NCI-H748 (cell line): ENCODE measurements at regions not wholly inside any gene's neighbourhood (a gene's known extent, or its start where the extent isn't known, plus 50 kb on each side); places are given as distances from the start of the nearest gene placed in this dataset.
"Not testable (repeated sequence)": the region's sequence is repeated elsewhere in the genome, so short reads cannot be mapped to it uniquely, and the experiment has no call there.

Source experiments
- DNase-seq: peaks from one replicate; lab custom pipeline; 2025; ENCODE audit not compliant: unreplicated experiment; lab: John Stamatoyannopoulos, UW

DNA sequence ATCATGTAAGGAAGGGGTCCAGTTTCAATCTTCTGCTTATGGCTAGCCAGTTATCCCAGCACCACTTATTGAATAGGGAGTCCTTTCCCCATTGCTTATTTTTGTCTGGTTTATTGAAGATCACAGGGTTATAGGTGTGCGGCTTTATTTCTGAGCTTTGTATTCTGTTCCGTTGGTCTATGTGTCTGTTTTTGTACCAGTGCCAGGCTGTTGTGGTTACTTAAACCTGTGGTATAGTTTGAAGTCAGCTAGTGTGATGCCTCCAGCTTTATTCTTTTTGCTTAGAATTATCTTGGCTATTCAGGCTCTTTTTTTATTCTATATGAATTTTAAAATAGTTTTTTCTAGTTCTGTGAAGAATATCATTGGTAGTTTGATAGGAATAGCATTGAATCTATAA, 234.6 kb upstream of the CASK start:
- not testable (repeated sequence) for DNase-seq

DNA sequence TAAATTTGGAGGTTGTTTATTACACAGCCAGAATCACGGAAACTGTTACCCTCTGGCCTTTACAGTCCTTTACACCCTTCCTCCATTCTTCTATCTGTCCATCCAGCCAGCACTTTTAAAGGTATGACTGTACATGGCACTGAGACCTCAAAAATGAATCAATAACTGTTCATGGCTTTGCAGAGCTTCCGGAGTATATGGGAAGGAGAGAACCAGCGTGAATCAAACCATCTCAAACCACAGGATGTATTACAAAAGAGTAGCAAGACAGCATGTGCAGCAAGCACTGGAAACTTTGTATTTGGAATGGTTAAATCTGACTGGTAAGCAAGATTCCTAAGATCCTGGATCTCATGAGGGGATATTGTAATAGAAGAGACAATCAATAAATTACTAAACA, 228.5 kb upstream of the CASK start:
- DNase-seq: no peak

DNA sequence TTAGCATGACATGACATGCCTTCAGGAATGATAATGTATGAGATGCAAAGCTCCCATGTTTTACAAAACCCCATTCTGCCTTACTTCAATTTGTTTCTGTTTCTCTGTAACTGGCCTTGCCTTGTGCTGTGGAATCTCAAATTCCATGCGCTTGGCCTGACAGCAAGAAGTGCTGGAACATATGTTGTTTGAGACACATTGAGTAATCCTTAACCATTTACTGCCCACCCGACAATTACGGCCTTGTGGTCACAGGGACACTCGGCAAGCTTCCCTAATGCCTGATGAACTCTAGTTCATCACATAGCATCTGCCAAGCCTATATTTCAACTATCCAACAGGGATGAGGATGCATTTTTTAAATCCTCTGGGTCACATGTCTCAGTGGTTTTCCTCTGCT, 226.4 kb upstream of the CASK start:
- no peak for DNase-seq

DNA sequence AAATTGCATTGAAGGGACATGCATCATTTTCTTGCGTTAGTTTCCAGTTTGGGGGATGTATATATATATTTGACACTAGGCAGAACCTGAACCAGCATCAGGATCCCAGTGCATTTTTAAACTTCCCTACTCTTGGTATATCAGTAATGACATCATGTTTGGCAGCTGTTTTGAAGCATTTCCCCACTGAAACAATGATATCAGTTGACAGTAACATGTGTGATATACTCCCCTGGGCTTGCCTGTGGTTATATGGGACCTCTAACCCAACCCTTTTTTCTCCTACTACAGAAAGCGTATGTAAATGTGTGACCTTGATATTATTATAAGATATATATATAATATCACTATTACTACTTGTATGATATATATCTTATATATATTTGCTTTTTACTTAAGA, 225.9 kb upstream of the CASK start:
- DNase-seq: no peak

DNA sequence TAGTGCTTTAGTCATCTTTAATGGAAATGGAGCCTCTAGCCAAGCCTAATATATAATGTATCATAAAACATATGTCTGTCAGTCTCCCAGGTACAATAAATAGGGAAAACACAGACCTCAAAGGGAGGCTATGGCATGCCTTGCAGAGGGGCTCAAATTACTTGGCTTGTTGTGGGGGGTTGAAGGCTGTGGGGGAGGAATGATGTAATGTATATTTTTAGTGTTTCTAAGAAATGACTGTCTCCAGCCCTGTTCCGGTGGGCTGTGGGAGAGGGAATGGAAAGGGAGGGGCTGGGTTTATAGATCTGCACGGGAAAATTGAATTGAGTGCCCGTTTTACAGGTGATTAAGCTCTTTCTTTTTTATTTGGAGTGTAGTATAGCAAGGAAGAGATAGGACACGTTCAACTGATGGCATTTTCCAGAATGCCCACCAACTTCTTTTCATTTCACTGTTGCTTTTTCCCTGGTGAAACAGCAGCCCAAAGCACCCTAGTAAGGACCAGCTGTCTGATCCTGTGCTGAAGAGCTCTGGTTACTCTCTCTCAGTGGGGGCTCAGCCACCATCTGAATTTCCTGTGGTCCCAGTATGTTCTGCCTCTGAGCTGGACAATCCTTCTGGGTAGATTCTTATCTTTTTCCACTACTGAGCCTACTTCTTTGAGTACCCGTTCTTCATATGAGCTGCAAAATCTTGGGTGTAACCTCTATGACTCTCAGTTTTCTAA, 220.7 kb upstream of the CASK start:
- peak; percentile 35 for DNase-seq

DNA sequence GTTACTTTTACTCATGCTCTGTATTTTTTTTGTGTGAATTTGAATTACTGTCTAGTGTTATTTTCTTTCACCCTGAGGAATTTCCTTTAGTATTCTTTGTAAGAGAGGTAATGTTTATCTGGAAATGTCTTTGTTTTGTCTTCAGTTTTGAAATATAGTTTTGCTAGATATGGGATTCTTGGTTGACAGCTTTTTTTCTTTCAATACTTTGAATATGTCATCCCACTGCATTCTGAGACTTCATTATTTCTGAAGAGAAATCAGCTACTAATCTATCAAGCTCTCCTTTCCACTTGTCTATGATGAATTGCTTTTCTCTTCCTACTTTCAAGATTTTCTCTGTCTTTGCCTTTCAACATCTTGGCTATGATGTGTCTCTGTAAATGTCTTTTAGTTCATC, 217.0 kb upstream of the CASK start:
- no peak for DNase-seq

DNA sequence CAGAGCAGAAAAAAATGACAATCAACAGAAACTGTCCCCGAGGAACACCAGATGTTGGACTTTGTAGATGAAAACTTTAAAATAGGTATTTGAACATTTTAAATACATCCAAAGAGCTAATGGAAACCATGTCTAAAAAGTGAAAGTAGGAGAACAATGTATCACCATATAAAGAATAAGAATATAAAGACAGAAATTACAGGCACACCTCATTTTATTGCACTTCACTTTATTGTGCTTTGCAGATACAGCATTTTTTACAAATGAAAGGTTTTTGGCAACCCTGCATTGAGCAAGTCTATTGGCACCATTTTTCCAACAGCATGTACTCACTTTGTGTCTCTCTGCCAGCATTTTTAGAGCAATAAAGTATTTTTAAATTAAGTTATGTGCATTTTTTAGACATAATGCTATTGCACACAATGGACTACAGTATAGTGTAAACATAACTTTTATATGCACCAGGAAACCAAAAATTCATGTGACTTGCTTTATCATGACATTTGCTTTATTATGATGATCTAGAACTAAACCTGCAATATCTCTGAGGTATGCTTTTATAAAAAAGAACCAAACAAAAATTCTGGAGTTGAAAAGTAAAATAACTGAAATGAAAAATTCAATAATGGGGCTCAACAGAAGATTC, 212.4 kb upstream of the CASK start:
- DNase-seq: no peak

DNA sequence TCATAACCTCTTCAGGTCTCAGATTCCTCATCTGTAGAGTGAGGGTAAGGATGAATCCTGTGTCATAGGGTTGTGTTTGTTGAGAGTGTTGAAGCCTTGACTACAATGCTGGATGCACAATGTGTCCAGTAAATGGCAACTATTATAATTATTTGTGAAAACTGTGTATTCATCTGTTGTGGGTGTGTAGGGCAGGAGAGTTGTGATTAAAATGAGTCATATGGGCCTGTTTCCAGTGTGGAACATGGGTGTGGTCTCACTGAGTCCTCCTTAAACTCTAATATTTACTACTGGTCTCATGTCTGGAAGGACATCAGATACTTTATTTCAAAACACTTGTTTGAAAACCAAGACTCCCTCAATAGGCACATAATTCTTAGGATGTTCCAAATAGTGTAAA, 208.5 kb upstream of the CASK start:
- no peak for DNase-seq

DNA sequence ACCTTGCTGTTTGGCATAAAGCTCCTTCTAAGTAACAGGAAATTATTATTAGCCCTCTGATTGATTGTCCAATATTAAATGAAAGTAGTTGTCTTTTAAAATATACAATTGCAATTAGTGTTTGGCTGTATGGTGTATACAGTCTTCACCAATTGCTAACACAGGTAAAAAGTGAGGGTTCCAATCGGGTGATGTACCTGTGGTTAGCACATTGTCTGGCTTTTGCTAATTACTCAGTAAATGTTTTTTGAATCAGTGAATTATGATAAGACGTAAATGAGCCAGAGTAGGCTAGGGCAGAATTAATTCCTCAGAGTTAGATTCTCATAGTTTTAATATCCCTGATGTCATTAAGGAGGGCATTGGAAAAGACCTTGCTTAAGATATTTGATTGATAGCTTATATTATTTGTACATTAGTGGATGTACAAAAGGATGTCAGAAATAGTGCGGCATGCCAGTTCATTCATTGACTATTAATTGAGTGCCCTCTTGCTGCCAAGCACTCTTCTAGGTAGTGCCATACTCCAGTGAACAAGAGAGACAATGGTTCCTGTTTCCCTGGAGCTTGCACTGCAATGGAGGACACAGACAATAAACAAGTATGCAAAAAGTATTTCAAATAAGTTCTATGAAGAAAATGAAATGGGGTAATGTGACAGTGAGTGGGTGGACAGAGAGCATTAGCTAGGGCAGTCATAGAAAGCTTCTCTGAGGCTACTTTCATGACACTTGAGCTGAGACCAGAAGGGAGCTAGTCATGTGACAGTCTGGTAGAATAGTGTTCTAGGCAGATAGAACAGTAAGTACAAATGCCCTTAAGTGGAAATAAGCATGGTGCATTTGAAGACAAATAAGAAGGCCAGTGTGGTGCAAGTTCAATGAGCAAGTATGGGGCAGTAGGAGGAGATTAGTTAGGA, 205.9 kb upstream of the CASK start:
- DNase-seq: no peak

DNA sequence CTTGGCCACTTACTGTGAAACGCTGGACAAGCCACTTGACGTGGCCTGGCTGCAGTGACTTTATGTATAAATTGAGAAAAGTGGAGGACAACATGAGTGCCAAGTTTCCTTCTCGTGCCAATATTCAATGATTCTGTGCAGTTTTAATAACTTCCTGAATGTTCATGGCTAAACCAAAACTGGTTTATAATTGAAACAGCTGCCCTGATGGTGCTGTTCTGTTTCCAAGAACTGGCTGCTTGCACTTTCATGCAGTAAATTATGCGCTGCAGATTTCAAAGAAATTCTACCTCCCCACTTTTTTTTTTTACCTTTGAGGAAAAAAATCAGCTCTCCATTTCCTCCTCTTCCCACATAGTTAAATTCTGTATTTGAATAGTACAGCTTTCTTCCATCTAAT, 205.2 kb upstream of the CASK start:
- DNase-seq: no peak

DNA sequence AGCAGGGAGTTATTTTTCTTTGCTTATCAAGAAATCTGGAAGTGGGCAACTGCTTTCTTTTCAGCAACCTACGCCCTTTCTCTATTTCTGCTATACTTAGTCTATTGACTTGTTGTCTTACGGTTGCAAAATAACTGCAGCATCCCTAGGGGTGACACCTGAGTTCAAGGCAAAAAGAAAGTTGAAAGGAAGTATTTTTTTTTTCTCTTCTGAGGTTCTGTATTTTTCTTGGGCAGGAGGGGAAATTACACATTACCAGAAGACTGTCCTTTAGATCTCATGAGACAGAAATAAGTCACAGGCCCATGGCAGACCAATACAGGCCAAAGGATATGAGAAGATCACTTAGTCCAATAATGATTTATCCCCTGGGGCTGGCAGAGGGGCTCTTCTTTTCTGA, 204.7 kb upstream of the CASK start:
- DNase-seq: no peak

DNA sequence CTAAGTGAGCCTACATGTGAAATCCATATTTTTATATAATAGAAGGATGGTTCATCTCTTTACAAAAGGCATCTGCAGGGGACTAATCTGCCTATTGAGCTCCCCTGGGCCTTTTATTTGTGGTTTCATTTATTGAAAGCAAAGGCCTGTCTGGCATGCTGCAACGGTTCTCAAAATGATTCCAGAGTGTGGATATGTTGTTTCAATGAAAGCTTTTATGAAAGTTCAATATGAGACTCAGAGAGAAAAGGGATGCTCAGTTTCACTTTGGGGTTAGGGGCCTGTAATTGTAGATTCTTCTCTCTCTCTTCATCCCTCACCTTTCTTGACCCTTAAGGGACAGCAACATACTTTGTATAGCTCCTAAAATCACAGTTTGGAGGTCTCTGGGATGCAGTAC, 204.2 kb upstream of the CASK start:
- no peak for DNase-seq

DNA sequence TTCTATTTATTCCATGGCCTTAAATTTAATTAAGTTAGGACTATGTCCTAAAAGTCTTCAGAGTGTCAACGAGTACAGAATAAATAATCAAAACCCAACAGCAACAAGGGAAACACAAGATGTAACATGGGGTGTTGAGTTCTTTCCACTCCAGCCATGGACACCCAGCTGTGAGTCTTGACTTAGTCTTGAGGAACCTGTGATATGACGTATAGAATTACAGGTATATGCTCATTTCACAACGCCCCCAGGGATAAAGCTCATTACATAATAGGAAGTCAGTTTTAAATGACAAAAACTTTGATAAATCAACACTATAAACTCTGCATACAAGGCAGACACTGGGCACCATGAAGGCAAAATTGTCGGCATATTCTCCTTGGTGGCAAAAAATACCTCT, 200.0 kb upstream of the CASK start:
- no peak for DNase-seq

DNA sequence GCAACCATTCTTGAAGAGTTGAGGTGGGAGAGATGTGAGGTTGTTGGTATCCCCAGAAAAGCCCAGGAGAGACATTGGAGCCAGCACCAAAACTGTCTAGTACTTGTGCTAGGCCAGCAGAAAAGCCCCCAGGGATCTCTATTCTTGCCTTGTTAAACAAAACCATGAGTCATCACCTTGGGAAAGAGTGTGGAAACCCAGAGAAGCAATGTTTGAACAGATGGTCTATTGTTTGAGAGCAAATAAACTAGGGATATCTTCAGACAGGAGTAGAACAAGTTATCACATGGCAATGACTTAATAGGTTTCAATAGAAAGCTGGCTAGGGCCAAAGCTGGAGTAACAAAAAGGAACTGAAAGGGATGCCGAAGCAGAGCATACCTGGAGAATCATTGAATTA, 195.7 kb upstream of the CASK start:
- peak; percentile 77 for DNase-seq

DNA sequence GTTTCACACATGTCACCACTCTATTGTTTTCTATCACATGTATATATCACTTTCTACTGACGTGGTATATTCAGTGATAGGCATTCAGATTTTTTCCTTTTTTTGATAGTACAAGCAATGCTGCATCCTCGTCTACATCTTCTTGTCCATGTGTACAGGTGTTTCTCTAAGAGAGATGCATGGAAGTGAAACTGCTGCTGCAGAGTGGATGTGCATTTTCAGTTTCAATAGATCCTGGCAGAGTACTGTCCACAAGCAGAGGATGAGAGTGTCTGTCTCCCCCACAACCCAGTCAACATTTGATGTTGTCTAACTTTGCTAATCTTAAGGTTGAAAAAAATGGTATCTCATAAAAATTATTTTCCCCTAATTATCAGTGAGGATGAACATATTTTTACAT, 194.0 kb upstream of the CASK start:
- no peak for DNase-seq

DNA sequence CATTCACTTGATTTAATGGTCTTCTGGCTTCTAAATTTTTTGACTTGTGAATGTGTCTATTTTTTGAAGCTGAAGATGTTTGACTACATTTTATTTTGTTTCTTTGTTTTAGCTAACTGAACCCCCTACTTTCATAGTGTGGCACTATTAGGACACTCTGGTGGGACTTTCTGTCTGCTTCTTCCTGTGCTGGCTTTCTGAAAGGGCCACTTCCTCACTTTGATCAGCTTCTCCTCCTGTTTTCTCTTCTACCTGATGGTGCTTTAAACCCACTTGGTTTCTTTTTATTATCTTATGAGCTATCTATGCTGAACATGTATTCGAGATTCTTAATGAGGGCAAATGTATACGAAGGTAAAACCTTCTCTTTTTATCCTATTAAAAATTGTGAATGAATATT, 186.1 kb upstream of the CASK start:
- DNase-seq: no peak

DNA sequence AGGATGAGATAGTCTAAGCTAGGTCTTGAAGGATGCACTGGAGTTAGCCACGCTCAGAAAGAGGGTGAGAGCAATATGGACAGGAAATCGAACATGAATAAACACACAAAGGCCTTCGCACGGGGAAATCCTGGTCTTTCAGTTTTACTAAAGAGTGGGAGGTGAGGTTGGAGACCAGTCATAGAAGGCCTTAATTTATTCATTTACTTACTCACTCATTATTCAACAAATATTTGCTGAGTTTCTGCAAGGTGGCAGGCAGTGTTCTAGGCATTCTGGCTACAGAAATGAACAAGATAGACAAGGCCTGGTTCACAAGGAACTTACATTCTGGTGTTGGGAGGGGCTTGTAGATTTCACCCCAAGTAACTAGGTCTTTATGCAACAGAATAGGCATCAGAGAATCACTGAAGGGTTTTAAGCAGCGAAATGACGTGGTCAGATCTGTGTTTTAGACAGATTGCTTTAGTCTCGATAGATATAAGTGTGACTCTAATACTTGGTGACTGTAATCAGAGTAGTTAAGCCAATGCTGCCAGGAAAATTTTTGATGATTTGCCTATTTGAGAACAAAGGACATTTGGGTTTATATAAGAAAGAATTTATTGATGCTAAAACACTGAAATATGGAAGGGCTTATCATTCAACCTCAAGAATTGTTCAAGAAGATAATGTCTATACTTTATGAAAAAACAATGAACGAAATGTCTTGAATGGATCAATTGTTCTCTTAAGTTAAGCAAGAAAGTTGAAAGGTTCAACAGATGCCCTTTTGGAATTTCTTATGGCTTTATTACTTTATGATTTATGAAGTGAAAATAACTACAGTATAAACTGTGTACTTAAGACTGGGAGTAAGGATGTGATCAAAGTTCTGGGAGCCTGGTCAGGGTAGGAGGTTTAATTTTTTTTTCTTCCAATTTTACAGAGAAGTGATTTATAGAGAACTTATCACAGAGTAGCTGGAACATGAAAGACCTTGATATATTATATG, 184.4 kb upstream of the CASK start:
- no peak for DNase-seq

DNA sequence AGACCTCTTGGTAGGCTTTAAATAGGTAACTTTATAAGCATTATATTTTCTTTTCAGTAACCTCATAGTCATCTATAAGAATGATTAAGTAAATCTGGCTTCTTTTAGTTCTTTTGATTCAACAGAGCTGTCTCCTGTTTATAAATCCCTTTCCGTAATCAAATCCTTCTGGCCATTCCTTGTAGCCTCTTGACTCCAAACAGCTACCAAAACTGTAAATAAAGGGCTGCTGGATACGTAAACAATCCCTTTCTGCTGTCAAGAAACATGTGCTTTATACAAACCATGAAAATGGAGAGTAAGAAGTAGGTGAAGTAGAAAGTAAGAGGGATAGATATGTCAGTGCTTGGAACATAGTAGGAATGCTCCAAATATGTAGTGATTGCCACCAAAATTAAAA, 183.2 kb upstream of the CASK start:
- no peak for DNase-seq

DNA sequence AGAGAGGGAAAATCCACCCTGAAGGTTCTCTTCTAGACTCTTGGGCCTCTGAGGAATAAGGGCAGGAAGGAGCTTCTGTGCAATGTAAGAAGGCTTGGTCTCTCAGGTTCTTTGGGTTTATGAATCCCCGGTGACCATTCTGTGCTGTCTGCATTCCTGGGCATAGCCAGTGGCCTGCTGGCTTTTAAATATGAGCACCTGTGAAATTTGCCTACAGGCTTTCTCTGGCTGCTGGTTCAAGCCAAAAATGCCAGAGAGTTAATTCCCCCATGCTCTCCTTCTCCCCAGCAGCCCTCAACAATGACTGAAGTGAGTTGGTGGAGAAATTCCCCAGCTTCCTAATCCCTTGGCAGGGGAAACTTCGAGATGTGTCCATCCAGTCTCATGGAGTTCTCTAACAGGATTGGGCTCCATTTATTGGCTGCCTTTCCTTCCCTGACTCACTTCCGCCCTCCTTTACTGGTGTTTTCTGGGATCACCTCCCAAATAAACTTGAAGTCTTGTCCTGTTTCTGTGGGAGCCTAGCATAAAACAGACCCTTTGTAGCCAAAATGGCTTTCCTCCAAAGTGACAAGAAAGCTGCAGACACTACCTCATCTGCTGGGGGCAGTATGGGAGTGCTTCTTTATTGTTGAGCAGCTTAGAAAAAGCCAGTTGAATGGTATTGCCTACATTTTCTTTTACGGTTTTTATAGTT, 179.4 kb upstream of the CASK start:
- DNase-seq: no peak

DNA sequence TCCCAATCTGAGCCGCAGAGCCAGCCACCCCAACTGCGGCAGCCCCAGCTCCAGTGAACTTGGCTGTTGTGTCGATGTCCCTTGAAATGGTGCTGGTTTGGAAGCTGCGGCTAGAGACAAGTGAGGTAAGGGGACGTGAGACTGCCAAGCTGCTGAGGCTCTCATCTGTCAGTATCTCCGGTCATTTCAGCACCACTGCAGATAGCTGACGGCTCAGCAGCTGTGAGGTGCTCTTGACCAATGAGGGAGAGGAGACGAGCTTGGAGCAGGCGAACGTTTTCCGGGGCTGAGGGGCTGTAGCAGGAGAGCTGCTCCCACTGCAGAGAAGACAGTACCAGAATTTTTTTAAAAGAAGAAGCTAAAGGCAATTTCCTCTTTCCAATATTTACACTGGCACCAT, 175.5 kb upstream of the CASK start:
- peak; percentile 2 for DNase-seq
